Activated T-helper 1 cell treated with anti-CD3 and anti-CD28 coated beads, Interleukin-12 subunit alpha, Interleukin-12 subunit beta, Interleukin-2, Interleukin-4 antibody, amounts not matched to agents 30 ng/mL and 10 ng/mL and 1 ng/mL, durations not matched to agents 14 hours and 24 hours and 36 hours (primary cell): ENCODE measurements at regions not wholly inside any gene's neighbourhood (a gene's known extent, or its start where the extent isn't known, plus 50 kb on each side); places are given as distances from the start of the nearest gene placed in this dataset.

Experiments
- DNase-seq: peaks from one replicate; pipeline ENCODE4 v3.0.0; 2021; ENCODE audit warnings: low spot score
- H3K27ac Mint-ChIP-seq: one replicate; pipeline ENCODE4 v1.8.0; 2021; ENCODE audit warnings: mild to moderate bottlenecking, mixed read lengths
- H3K27me3 Mint-ChIP-seq: one replicate; pipeline ENCODE4 v1.8.0; 2022; ENCODE audit warnings: mild to moderate bottlenecking, moderate library complexity, mixed read lengths; ENCODE audit not compliant: insufficient read depth
- H3K36me3 Mint-ChIP-seq: one replicate; pipeline ENCODE4 v1.8.0; 2021; ENCODE audit warnings: low read depth, mixed read lengths
- H3K4me1 Mint-ChIP-seq: one replicate; pipeline ENCODE4 v1.8.0; 2021; ENCODE audit warnings: low read depth, mixed read lengths
- H3K4me3 Mint-ChIP-seq: one replicate; pipeline ENCODE4 v1.8.0; 2021; ENCODE audit warnings: mild to moderate bottlenecking, moderate library complexity, mixed read lengths
- H3K9me3 Mint-ChIP-seq: one replicate; pipeline ENCODE4 v1.8.0; 2021; ENCODE audit warnings: mixed read lengths
- intact Hi-C: fragments of 100-400 bp; cut with micrococcal nuclease; formaldehyde crosslinking; loops from one replicate; pipeline ENCODE4 v1.15.1; 2024

DNA sequence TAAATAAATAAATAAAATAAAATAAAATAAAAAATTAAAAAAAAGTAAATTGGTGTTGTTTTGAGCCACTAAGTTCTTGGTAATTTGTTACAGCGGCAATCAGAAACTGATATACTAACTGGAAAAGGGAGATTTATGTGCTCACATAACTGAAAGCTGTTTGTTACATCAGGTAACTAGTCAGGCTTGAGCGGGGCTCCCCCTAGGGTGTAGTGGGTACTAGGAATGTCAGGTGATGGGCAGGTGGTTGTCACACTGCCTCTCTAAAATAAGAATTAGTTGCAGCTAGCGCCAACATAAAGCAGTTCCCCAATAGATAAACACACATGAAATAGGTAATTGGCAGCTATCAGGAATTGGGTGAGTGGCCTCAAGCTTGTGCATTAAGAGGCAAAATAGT lies 1336.9 kb downstream of the XPNPEP1 start:
- Mint-ChIP-seq H3K9me3 (peaks cover 5% of the 10 kb centered on the region), H3K36me3 (no peaks in the 10 kb centered on the region), H3K4me1 (no peaks in the 10 kb centered on the region), H3K27me3 (no peaks in the 10 kb centered on the region), H3K4me3 (no peak overlapping the region), H3K27ac (no peak overlapping the region)
- intact Hi-C loops: no loop called here
- DNase-seq: no peak

GRCh38 chr10:108583877-108584276 lies 1339.4 kb downstream of the XPNPEP1 start:
- H3K9me3 Mint-ChIP-seq: peaks cover 5% of the 10 kb centered on the region
- H3K27ac Mint-ChIP-seq: no peak overlapping the region
- intact Hi-C loops: no loop called here
- H3K4me3 Mint-ChIP-seq: no peak overlapping the region
- H3K4me1 Mint-ChIP-seq: no peaks in the 10 kb centered on the region
- no peaks in the 10 kb centered on the region for H3K27me3 Mint-ChIP-seq
- no peak for DNase-seq
- H3K36me3 Mint-ChIP-seq: no peaks in the 10 kb centered on the region

- Mint-ChIP-seq H3K27ac (no peak overlapping the region), H3K27me3 (no peaks in the 10 kb centered on the region), H3K4me3 (no peak overlapping the region), H3K36me3 (no peaks in the 10 kb centered on the region), H3K4me1 (no peaks in the 10 kb centered on the region), H3K9me3 (no peaks in the 10 kb centered on the region)
- intact Hi-C loops: no loop called here
- no peak for DNase-seq
Measured at GRCh38 chr10:108582888-108583287, 1340.4 kb downstream of the XPNPEP1 start.

GRCh38 chr10:108582387-108582786 lies 1340.9 kb downstream of the XPNPEP1 start:
- intact Hi-C loops: no loop called here
- Mint-ChIP-seq H3K4me1 (no peaks in the 10 kb centered on the region), H3K4me3 (no peak overlapping the region), H3K9me3 (no peaks in the 10 kb centered on the region), H3K27me3 (no peaks in the 10 kb centered on the region), H3K27ac (no peak overlapping the region), H3K36me3 (no peaks in the 10 kb centered on the region)
- no peak for DNase-seq

- H3K27me3 Mint-ChIP-seq: no peaks in the 10 kb centered on the region
- no peaks in the 10 kb centered on the region for H3K36me3 Mint-ChIP-seq
- intact Hi-C loops: no loop called here
- no peaks in the 10 kb centered on the region for H3K9me3 Mint-ChIP-seq
- DNase-seq: no peak
- H3K4me3 Mint-ChIP-seq: no peak overlapping the region
- H3K4me1 Mint-ChIP-seq: no peaks in the 10 kb centered on the region
- H3K27ac Mint-ChIP-seq: no peak overlapping the region
Measured at GRCh38 chr10:108578258-108578657, 1345.1 kb downstream of the XPNPEP1 start.

DNA sequence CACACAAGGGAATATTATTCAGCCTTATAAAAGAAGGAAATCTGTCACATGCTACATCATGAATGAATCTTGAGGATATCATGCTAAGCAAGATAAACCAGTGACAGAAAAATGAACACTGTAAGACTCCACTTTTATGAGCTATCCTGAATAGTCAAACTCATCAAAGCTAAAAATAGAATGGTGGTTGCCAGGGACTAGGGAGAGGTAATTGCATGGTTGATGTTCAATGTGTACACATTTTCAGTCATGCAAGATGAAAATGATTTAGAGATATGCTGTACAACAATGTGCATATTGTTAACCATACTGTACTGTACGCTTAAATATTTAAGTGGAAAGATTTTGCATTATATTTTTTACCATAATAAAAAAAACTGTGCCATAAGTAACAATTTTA lies 1349.1 kb downstream of the XPNPEP1 start:
- Mint-ChIP-seq H3K27ac (no peak overlapping the region), H3K27me3 (no peaks in the 10 kb centered on the region), H3K4me3 (no peak overlapping the region), H3K9me3 (no peaks in the 10 kb centered on the region), H3K4me1 (no peaks in the 10 kb centered on the region), H3K36me3 (no peaks in the 10 kb centered on the region)
- DNase-seq: no peak
- intact Hi-C loops: no loop called here

DNA sequence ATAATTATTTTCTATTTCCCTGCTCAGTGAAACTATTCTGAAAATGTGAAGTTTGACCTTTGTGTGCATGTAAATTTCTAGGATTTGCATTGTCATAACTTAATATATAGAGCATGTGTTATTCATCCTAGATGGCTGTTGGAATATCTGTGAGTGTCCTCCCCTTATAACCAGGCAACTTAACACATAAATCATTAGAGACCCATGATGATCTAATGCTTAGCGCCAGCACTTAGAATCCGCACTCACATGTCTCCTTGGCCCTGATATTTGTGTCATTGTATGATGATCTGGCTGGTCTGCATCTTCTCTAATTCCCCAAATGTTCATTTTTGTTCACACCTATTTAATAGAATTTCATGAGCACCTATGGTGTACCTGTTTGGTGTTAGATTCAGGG lies 1354.5 kb downstream of the XPNPEP1 start:
- Mint-ChIP-seq H3K27ac (no peak overlapping the region), H3K4me3 (no peak overlapping the region), H3K4me1 (no peaks in the 10 kb centered on the region), H3K9me3 (no peaks in the 10 kb centered on the region), H3K36me3 (no peaks in the 10 kb centered on the region), H3K27me3 (no peaks in the 10 kb centered on the region)
- no peak for DNase-seq
- intact Hi-C loops: no loop called here

DNA sequence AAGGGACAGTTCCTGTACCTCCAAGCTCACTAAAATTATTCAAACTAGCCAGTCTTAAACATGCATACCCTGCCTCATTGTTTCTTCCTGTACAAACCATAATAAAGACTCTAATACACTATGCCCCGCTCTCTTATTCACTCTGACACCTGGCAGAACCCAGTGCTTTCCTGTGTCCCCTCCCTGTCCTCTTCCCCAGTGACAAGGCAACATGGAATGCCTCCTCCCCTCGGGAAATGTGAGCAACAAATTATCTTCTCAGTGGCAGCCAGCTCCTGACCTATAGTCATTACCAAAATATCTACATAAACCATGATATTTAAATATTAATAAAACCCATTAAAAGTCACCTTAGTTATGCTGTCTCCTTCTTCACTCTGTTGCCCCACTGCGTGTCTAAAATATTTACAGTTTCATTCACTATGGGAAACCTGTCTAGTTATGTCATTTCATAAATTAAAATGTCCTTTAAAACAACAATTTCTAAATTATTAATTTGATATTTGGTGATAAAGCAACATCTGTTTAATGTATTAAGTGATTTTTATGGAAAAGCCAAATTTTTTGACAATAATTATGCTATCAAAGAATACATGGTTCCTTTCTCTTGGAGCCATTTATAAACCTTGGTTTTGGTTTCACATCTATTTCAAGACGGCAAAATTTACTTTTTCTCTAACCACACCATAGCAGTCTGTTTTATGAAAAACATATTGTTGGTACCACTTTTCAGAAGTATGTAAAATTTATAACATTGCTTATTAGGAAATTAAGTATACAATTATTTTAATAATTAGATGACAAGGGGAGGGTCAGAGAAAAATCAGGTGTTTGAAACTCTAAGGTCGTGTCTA lies 1355.2 kb downstream of the XPNPEP1 start:
- no peak for DNase-seq
- Mint-ChIP-seq H3K36me3 (no peaks in the 10 kb centered on the region), H3K4me1 (no peaks in the 10 kb centered on the region), H3K4me3 (no peak overlapping the region), H3K27me3 (no peaks in the 10 kb centered on the region), H3K9me3 (no peaks in the 10 kb centered on the region), H3K27ac (no peak overlapping the region)
- intact Hi-C loops: no loop called here

DNA sequence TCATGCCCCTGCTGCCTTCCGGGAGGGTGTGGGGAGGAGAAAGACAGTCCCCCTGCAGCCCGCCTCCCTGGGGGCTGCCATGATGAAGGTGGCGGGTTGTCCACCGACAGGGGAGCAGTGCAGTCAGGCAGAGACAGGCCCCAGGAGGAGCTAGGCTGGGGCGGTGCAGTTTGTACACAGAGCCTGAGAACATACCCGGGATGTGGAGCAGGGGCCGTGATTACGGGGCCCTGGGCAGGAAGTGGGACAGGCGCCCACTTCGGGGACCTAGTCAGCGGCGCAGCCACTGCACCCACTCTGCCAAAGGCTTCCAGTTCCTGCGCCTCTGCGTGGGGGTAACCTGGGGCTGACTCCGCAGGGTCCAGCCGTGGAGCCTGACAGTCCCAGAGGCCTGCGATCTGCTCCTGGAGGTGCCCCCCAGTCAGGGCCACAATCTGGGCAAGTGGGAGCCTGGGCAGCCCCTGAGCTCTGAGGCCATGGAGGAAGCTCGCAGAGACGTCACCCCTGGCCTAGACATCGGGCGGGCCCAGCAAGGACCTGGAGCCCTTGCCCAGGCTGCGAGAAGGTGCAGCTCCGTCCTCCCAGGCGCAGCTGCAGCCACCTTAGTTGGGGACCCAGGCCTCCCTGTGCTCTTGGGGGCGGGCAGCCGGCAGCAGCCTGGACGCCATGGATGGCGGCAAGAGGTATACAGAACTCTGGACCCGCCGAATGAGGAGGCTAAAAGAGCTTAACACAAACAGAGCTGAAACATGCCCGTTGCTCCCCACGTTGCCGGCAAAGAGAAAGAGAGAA lies 1356.8 kb downstream of the XPNPEP1 start:
- H3K9me3 Mint-ChIP-seq: no peaks in the 10 kb centered on the region
- DNase-seq: no peak
- no peaks in the 10 kb centered on the region for H3K27me3 Mint-ChIP-seq
- H3K4me3 Mint-ChIP-seq: no peak overlapping the region
- no peak overlapping the region for H3K27ac Mint-ChIP-seq
- no peaks in the 10 kb centered on the region for H3K4me1 Mint-ChIP-seq
- intact Hi-C loops: no loop called here
- no peaks in the 10 kb centered on the region for H3K36me3 Mint-ChIP-seq

- DNase-seq: no peak
- Mint-ChIP-seq H3K9me3 (no peaks in the 10 kb centered on the region), H3K27ac (no peak overlapping the region), H3K27me3 (no peaks in the 10 kb centered on the region), H3K4me3 (no peak overlapping the region), H3K4me1 (no peaks in the 10 kb centered on the region), H3K36me3 (no peaks in the 10 kb centered on the region)
- intact Hi-C loops: no loop called here
Measured at GRCh38 chr10:108562105-108562504, 1361.2 kb downstream of the XPNPEP1 start.

- Mint-ChIP-seq H3K4me1 (no peaks in the 10 kb centered on the region), H3K4me3 (no peak overlapping the region), H3K36me3 (no peaks in the 10 kb centered on the region), H3K27ac (no peak overlapping the region), H3K27me3 (no peaks in the 10 kb centered on the region), H3K9me3 (no peaks in the 10 kb centered on the region)
- DNase-seq: no peak
- intact Hi-C loops: no loop called here
Measured at GRCh38 chr10:108561649-108562048, 1361.7 kb downstream of the XPNPEP1 start.

- Mint-ChIP-seq H3K4me1 (no peaks in the 10 kb centered on the region), H3K36me3 (no peaks in the 10 kb centered on the region), H3K27me3 (no peaks in the 10 kb centered on the region), H3K4me3 (no peak overlapping the region), H3K27ac (no peak overlapping the region), H3K9me3 (no peaks in the 10 kb centered on the region)
- no peak for DNase-seq
- intact Hi-C loops: no loop called here
Measured at GRCh38 chr10:108560488-108560887, 1362.8 kb downstream of the XPNPEP1 start.

GRCh38 chr10:108556186-108556585 lies 1367.1 kb downstream of the XPNPEP1 start:
- no peak overlapping the region for H3K4me3 Mint-ChIP-seq
- no peaks in the 10 kb centered on the region for H3K36me3 Mint-ChIP-seq
- no peak overlapping the region for H3K27ac Mint-ChIP-seq
- H3K27me3 Mint-ChIP-seq: no peaks in the 10 kb centered on the region
- no peak for DNase-seq
- no peaks in the 10 kb centered on the region for H3K4me1 Mint-ChIP-seq
- no peaks in the 10 kb centered on the region for H3K9me3 Mint-ChIP-seq
- intact Hi-C loops: no loop called here
